ENCODE measurements at regions not wholly inside any gene's neighbourhood (a gene's known extent, or its start where the extent isn't known, plus 50 kb on each side); places are given as distances from the start of the nearest gene placed in this dataset.

DNA sequence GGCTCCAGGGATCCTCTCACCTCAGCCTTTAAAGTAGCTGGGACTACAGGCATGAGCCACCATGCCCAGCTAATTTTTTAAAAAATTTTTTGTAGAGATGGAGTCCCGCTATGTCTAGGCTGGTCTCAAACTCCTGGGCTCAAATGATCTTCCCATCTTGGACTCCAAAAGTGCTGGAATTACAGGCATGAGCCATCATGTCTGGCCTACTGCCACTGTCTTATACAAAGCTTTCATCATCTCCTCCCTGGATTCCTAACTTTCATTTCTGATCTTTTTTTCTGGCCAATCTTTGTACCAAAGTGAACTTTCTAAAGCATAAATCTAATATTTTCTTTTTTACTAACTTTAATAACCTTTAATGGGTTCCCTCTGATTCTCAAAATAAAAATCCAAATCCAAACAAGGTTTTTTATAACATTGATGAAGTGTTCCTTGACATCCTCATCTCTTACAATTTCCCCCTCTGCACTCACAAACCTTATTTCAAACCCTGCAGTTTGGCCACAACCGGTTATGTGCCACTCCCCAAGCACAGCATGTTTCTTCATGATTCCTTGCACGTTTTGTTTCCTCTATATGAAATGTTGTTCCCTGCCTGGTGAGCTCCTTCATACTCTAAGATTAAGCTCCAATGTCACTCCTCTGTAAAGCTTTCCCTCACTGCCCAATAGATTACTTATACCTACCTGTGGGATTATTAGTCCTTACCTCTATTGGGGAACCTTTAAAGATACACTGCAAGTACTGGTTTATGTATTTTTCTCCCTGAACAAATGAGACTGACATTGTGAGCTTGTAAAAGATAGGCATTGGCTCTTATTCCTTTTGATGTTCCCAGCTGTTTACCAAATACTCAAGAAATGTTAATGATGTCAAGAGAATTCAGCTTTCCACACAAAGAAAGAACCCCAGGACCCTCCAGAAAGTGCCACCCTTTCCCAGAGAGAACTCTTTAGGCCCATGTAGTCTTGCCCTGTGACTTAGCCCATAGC is 101.7 kb downstream of the HOXA1 start:
- no peak overlapping the region for H3K4me3 ChIP-seq (replicated peaks in 1 of 2; ENCODE audit: low read depth in 1 of 2, low read length in 2 of 2)
- CTCF ChIA-PET: no interaction called here
- no peak overlapping the region for H3K4me2 ChIP-seq (ENCODE audit: low read length)
- H3K9me3 ChIP-seq (ENCODE audit: control insufficient read depth in 1 of 2, insufficient read depth in 1 of 2, low read depth in 1 of 2, low read length in 2 of 2): no peaks in the 10 kb centered on the region
- RAD21 ChIA-PET (ENCODE audit: low non-redundant PET in 1 of 2, low total read pairs in 2 of 2, uncharacterized antibody in 2 of 2, unreplicated experiment in 2 of 2): no interaction called here
- H2AFZ ChIP-seq (ENCODE audit: low read depth, low read length, poor library complexity, severe bottlenecking): no peak overlapping the region
- no peak overlapping the region for H3K9ac ChIP-seq (ENCODE audit: low read length)
- H3K27ac ChIP-seq (ENCODE audit: low read depth, low read length): no peak overlapping the region
- intact Hi-C loops (cut with micrococcal nuclease): no loop called here
- no peaks in the 10 kb centered on the region for H3K36me3 ChIP-seq (ENCODE audit: control insufficient read depth in 1 of 2, insufficient read depth in 2 of 2, low read length in 2 of 2)
- no peaks in the 10 kb centered on the region for H3K4me1 ChIP-seq (ENCODE audit: control insufficient read depth in 1 of 2, insufficient read depth in 2 of 2, low read length in 2 of 2)
- no peak for DNase-seq (ENCODE audit: low read depth, low spot score)
- POLR2A ChIA-PET: no interaction called here
- no peaks in the 10 kb centered on the region for H3K79me2 ChIP-seq (ENCODE audit: insufficient read depth, low read length)
- no peaks in the 10 kb centered on the region for H4K20me1 ChIP-seq (ENCODE audit: insufficient read depth)
- BruUV-seq (replicated peaks): no TSS peak
- no peak for ATAC-seq
- no peaks in the 10 kb centered on the region for H3K9me2 ChIP-seq (ENCODE audit: insufficient read depth)
- TF ChIP-seq JUND (IDR thresholded peaks at IDR 0.05) (no peak), TCF7L2 (IDR thresholded peaks at IDR 0.05; ENCODE audit: borderline replicate concordance, extremely low read depth, insufficient read depth, insufficient read length) (no peak), SIN3A (IDR thresholded peaks at IDR 0.05; ENCODE audit: low read depth) (no peak), YY1 (IDR thresholded peaks at IDR 0.05; ENCODE audit: extremely low read depth, insufficient replicate concordance, low read depth, low read length) (no peak), CEBPB (IDR thresholded peaks at IDR 0.05; ENCODE audit: low read depth) (no peak), RAD21 (IDR thresholded peaks at IDR 0.05; ENCODE audit: low read depth) (no peak), EGR1 (IDR thresholded peaks at IDR 0.05; ENCODE audit: low read depth) (no peak), ELF1 (IDR thresholded peaks at IDR 0.05; ENCODE audit: borderline replicate concordance, low read depth) (no peak), EZH2phosphoT487 (IDR thresholded peaks at IDR 0.05; ENCODE audit: borderline replicate concordance) (no peak), POLR2AphosphoS5 (IDR thresholded peaks at IDR 0.05; ENCODE audit: low read depth, low read length) (no peak), ZNF274 (IDR thresholded peaks at IDR 0.05; ENCODE audit: low read depth, low read length) (no peak), CTCF (IDR thresholded peaks at IDR 0.05 in 2 of 3, conservative IDR thresholded peaks at IDR 0.05 in 1 of 3; ENCODE audit: borderline replicate concordance in 1 of 3, insufficient read depth in 1 of 3, low read depth in 2 of 3, low read length in 2 of 3) (no peak)
- no peaks in the 10 kb centered on the region for H3K27me3 ChIP-seq (ENCODE audit: insufficient read depth, low read length)

All from HCT116 (cell line).